Panc1 (cell line): ENCODE measurements at regions not wholly inside any gene's neighbourhood (a gene's known extent, or its start where the extent isn't known, plus 50 kb on each side); places are given as distances from the start of the nearest gene placed in this dataset.
"Not testable (repeated sequence)": the region's sequence is repeated elsewhere in the genome, so short reads cannot be mapped to it uniquely, and the experiment has no call there.

Source experiments
- ATAC-seq: fragments of 200-7000 bp; cut with Tn5 transposase; 2 replicates; pipeline ENCODE4 v1.9.1; 2020; ENCODE audit warnings: mild to moderate bottlenecking, moderate library complexity
- BruUV-seq: library from RNA; stranded (reverse); fragments of 400-500 nt; replicated peaks from 2 replicates; lab custom pipeline; 2021; lab: Mats Ljungman, UMichigan
- CTCF ChIA-PET: fragments of 300-600 bp; sonication (Branson Sonifier 250); formaldehyde crosslinking; loops from one replicate; lab custom pipeline; 2022; ENCODE audit warnings: antibody characterized with exemption; lab: Charles Lee
- POLR2A ChIA-PET: fragments of 300-600 bp; sonication (Branson Sonifier 250); formaldehyde crosslinking; loops from one replicate; lab custom pipeline; 2022; ENCODE audit warnings: antibody characterized with exemption; lab: Charles Lee
- DNase-seq: peaks from one replicate; pipeline ENCODE4 v3.0.0-alpha.2; 2010; ENCODE audit warnings: low read depth, low spot score
- H3K27ac ChIP-seq: 2 replicates; pipeline ENCODE4 v1.5.1; 2011; ENCODE audit warnings: mild to moderate bottlenecking, low read length, inconsistent platforms
- H3K27me3 ChIP-seq: fragments of 200-500 bp; sonication (Bioruptor generic); 2 replicates; pipeline ENCODE4 v1.6.0; 2014; ENCODE audit warnings: low read length, inconsistent platforms; ENCODE audit not compliant: control insufficient read depth, insufficient read depth
- H3K36me3 ChIP-seq: fragments of 200-500 bp; sonication (Bioruptor generic); 2 replicates; pipeline ENCODE4 v1.5.1; 2014; ENCODE audit warnings: inconsistent platforms, mild to moderate bottlenecking, low read length, moderate library complexity; ENCODE audit not compliant: control insufficient read depth, insufficient read depth
- H3K4me1 ChIP-seq: 2 replicates; pipeline ENCODE4 v1.5.1; 2011; ENCODE audit warnings: inconsistent platforms, mild to moderate bottlenecking, low read length, moderate library complexity; ENCODE audit not compliant: control insufficient read depth, insufficient read depth
- H3K4me3 ChIP-seq, 2 experiments: 2 replicates each; pipeline ENCODE4 v1.5.1; 2011 to 2012; ENCODE audit warnings: low read depth in 2 of 2, low read length in 2 of 2, mild to moderate bottlenecking in 2 of 2, inconsistent platforms in 1 of 2, moderate library complexity in 1 of 2
- H3K9me3 ChIP-seq: fragments of 200-500 bp; sonication (Bioruptor generic); 2 replicates; pipeline ENCODE4 v1.5.1; 2014; ENCODE audit warnings: low read depth, mild to moderate bottlenecking, inconsistent platforms, low read length, moderate library complexity; ENCODE audit not compliant: control insufficient read depth, insufficient read depth
- POLR2AphosphoS5 ChIP-seq: IDR thresholded peaks from 2 replicates; pipeline ENCODE4 v1.6.1; 2012; ENCODE audit warnings: mild to moderate bottlenecking, low read depth, low read length, moderate library complexity
- SIN3A ChIP-seq: IDR thresholded peaks from 2 replicates; pipeline ENCODE4 v1.6.1; 2012; ENCODE audit warnings: low read depth, mild to moderate bottlenecking, low read length, moderate library complexity, borderline replicate concordance; ENCODE audit not compliant: insufficient read depth
- TCF7L2 ChIP-seq: IDR thresholded peaks from 2 replicates; pipeline ENCODE4 v1.6.1; 2011; ENCODE audit warnings: mild to moderate bottlenecking, low read depth, low read length, inconsistent platforms
- in situ Hi-C: cut with HindIII; loops from 2 replicates; pipeline ENCODE4 v1.10.0; 2016; ENCODE audit warnings: low sequenced_read_pairs, low pct_unique_long_range_greater_than_20kb
- intact Hi-C: fragments of 100-400 bp; cut with micrococcal nuclease; formaldehyde crosslinking; loops from one replicate; pipeline ENCODE4 v1.10.0; 2022; ENCODE audit not compliant: unreplicated experiment
- TF ChIP-seq, protein P1 (sequence below), 2 experiments: IDR thresholded peaks; 2 replicates each; pipeline ENCODE4 v1.6.1; 2011 to 2012; ENCODE audit warnings: low read depth in 2 of 2, control low read depth in 1 of 2, low read length in 1 of 2, mild to moderate bottlenecking in 1 of 2, moderate library complexity in 1 of 2; ENCODE audit not compliant: insufficient read depth in 1 of 2
- TF ChIP-seq, protein P2 (sequence below): fragments of 450-650 bp; IDR thresholded peaks from 2 replicates; pipeline ENCODE4 v1.5.1; 2017; ENCODE audit warnings: mild to moderate bottlenecking

DNA sequence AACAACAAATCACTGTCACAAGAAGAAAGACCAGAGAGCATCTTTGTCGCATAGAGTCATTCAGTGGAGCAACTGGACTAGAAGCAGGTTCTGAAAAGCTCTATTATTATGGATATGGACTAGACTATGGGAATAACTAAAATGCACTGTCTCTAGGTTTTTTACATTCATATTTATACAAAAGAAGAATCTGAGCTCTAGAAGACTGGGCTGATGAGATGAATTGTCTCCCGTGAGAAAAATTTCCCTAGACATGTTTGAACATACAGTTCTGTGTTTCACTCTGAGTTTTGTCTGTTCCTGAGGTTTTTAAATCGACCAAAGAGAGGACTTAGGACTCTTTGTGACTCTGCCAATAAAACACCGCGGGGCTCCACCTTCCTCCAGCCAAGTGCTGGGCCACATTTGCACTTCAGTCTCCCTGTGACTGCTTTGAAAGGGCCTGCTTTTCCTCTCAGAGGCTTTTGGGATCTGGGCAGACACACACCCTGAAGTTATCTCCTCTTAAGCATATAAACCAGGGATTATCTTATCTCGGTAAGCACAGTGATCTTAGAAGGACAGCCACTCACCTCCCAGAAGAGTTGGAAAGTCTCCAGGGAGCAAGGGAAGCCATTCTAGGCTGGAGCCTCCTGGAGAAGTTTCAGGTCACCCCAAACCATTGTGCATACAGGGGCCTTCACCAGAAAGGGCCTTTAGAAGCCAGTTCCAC, 101.0 kb upstream of the JCAD start:
- Histone ChIP-seq H3K9me3 (no peaks in the 10 kb centered on the region), H3K4me1 (no peaks in the 10 kb centered on the region), H3K27ac (no peak overlapping the region), H3K27me3 (no peaks in the 10 kb centered on the region), H3K4me3 (no peak overlapping the region), H3K36me3 (no peaks in the 10 kb centered on the region)
- BruUV-seq, result no TSS peak
- ATAC-seq (peak; percentile 53; the same call in 1 of the 2 replicates), DNase-seq (no peak)
- ChIA-PET CTCF (no interaction called here), POLR2A (no interaction called here)
- TF ChIP-seq, protein P1, sequence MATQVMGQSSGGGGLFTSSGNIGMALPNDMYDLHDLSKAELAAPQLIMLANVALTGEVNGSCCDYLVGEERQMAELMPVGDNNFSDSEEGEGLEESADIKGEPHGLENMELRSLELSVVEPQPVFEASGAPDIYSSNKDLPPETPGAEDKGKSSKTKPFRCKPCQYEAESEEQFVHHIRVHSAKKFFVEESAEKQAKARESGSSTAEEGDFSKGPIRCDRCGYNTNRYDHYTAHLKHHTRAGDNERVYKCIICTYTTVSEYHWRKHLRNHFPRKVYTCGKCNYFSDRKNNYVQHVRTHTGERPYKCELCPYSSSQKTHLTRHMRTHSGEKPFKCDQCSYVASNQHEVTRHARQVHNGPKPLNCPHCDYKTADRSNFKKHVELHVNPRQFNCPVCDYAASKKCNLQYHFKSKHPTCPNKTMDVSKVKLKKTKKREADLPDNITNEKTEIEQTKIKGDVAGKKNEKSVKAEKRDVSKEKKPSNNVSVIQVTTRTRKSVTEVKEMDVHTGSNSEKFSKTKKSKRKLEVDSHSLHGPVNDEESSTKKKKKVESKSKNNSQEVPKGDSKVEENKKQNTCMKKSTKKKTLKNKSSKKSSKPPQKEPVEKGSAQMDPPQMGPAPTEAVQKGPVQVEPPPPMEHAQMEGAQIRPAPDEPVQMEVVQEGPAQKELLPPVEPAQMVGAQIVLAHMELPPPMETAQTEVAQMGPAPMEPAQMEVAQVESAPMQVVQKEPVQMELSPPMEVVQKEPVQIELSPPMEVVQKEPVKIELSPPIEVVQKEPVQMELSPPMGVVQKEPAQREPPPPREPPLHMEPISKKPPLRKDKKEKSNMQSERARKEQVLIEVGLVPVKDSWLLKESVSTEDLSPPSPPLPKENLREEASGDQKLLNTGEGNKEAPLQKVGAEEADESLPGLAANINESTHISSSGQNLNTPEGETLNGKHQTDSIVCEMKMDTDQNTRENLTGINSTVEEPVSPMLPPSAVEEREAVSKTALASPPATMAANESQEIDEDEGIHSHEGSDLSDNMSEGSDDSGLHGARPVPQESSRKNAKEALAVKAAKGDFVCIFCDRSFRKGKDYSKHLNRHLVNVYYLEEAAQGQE (IDR thresholded peaks at IDR 0.05; ENCODE audit: insufficient read depth in 1 of 2, low read depth in 2 of 2, low read length in 1 of 2), result no peak
- TF ChIP-seq, protein P2, sequence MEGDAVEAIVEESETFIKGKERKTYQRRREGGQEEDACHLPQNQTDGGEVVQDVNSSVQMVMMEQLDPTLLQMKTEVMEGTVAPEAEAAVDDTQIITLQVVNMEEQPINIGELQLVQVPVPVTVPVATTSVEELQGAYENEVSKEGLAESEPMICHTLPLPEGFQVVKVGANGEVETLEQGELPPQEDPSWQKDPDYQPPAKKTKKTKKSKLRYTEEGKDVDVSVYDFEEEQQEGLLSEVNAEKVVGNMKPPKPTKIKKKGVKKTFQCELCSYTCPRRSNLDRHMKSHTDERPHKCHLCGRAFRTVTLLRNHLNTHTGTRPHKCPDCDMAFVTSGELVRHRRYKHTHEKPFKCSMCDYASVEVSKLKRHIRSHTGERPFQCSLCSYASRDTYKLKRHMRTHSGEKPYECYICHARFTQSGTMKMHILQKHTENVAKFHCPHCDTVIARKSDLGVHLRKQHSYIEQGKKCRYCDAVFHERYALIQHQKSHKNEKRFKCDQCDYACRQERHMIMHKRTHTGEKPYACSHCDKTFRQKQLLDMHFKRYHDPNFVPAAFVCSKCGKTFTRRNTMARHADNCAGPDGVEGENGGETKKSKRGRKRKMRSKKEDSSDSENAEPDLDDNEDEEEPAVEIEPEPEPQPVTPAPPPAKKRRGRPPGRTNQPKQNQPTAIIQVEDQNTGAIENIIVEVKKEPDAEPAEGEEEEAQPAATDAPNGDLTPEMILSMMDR, result no peak
- TF ChIP-seq TCF7L2 (no peak), POLR2AphosphoS5 (no peak), SIN3A (no peak)
- intact Hi-C loops (no loop called here), in situ Hi-C loops (no loop called here)

DNA sequence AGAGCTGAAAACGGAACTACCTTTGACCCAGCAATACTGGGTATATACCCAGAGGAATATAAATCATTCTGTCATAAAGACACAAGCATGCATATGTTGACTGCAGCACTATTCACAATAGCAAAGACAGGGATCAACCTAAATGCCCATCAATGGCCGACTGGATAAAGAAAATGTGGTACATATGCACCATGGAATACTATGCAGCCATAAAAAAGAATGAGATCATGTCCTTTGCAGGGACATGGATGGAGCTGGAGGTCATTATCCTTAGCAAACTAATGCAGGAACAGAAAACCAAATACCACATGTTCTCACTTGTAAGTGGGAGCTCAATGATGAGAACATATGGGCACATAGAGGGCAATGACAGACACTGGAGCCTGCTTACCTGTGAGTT, 100.2 kb upstream of the JCAD start:
- DNase-seq, in situ Hi-C loops, H3K9me3 ChIP-seq, H3K36me3 ChIP-seq, H3K4me1 ChIP-seq, BruUV-seq, H3K27ac ChIP-seq, CTCF ChIA-PET, POLR2A ChIA-PET, H3K4me3 ChIP-seq, intact Hi-C loops, H3K27me3 ChIP-seq, ATAC-seq: not testable (repeated sequence)

DNA sequence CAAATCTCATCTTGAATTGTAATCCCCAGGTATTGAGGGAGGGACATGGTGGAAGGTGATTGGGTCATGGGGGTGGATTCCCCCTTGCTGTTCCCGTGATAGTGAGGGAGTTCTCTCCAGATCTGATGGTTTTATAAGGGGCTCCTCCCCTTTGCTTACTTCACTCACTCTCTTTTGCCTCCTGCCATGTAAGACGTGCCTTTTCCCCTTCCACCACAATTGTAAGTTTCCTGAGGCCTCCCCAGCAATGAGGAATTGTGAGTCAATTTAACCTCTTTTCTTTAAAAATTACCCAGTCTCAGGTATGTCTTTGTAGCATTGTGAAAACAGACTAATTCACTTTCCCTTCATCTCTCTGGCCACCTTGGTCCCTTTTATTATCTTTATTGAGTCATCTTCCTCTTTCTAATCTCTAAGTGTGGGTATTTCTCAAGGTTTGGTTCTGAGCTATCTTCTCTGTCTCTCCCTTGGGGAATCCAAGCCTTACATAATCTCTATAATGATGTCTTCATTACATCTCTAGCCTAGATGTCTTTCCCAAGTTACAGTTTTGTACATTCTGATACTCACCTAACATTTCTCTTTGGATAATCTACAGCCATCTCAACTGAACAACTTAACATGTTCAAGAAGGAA, 99.1 kb upstream of the JCAD start:
- Histone ChIP-seq H3K4me1 (no peaks in the 10 kb centered on the region), H3K27ac (no peak overlapping the region), H3K4me3 (no peak overlapping the region), H3K27me3 (no peaks in the 10 kb centered on the region), H3K36me3 (no peaks in the 10 kb centered on the region), H3K9me3 (no peaks in the 10 kb centered on the region)
- in situ Hi-C loops, result no loop called here
- ChIA-PET POLR2A (no interaction called here), CTCF (no interaction called here)
- intact Hi-C loops, result no loop called here
- ATAC-seq (no peak), DNase-seq (no peak)
- no TSS peak for BruUV-seq
- no peak for TF ChIP-seq TCF7L2
- TF ChIP-seq POLR2AphosphoS5, result no peak
- TF ChIP-seq, protein P1 (IDR thresholded peaks at IDR 0.05; ENCODE audit: insufficient read depth in 1 of 2, low read depth in 2 of 2, low read length in 1 of 2), result no peak
- TF ChIP-seq SIN3A, result no peak
- TF ChIP-seq, protein P2, result no peak
